SK-N-SH (cell line): ENCODE measurements at regions not wholly inside any gene's neighbourhood (a gene's known extent, or its start where the extent isn't known, plus 50 kb on each side); places are given as distances from the start of the nearest gene placed in this dataset.

Experiments used
- EP300 ChIP-seq, 2 experiments: IDR thresholded peaks; 2 replicates each; pipeline versions ENCODE4 v1.4.0 to v1.6.1; 2012; ENCODE audit warnings: borderline replicate concordance in 1 of 2, low read depth in 1 of 2, low read length in 1 of 2
- EZH2phosphoT487 ChIP-seq: fragments of 200-600 bp; sonication (generic); IDR thresholded peaks from 2 replicates; pipeline ENCODE4 v1.6.1; 2017; ENCODE audit warnings: low read depth, mixed run types, mild to moderate bottlenecking, antibody characterized with exemption, moderate library complexity, borderline replicate concordance
- FOXJ3 ChIP-seq: sonication (generic); formaldehyde crosslinking; IDR thresholded peaks from 2 replicates; pipeline ENCODE4 v1.5.1; 2020; ENCODE audit warnings: mild to moderate bottlenecking, missing genetic modification reagents
- FOXM1 ChIP-seq: IDR thresholded peaks from 2 replicates; pipeline ENCODE4 v1.4.0; 2012; ENCODE audit warnings: low read depth, mild to moderate bottlenecking
- RAD21 ChIP-seq: IDR thresholded peaks from 2 replicates; pipeline ENCODE4 v1.6.1; 2012; ENCODE audit warnings: mild to moderate bottlenecking, low read length
- REST ChIP-seq: IDR thresholded peaks from 2 replicates; pipeline ENCODE4 v1.6.1; 2012; ENCODE audit warnings: mild to moderate bottlenecking, low read depth, low read length, moderate library complexity
- SIN3A ChIP-seq: IDR thresholded peaks from 2 replicates; pipeline ENCODE4 v1.6.1; 2012; ENCODE audit warnings: low read depth, mild to moderate bottlenecking, low read length, moderate library complexity, borderline replicate concordance
- TF ChIP-seq, protein P1 (sequence below): fragments of 200-600 bp; sonication (generic); IDR thresholded peaks from 2 replicates; pipeline ENCODE4 v1.6.1; 2017; ENCODE audit warnings: antibody characterized with exemption, mild to moderate bottlenecking, moderate library complexity

- TF ChIP-seq, protein P1, sequence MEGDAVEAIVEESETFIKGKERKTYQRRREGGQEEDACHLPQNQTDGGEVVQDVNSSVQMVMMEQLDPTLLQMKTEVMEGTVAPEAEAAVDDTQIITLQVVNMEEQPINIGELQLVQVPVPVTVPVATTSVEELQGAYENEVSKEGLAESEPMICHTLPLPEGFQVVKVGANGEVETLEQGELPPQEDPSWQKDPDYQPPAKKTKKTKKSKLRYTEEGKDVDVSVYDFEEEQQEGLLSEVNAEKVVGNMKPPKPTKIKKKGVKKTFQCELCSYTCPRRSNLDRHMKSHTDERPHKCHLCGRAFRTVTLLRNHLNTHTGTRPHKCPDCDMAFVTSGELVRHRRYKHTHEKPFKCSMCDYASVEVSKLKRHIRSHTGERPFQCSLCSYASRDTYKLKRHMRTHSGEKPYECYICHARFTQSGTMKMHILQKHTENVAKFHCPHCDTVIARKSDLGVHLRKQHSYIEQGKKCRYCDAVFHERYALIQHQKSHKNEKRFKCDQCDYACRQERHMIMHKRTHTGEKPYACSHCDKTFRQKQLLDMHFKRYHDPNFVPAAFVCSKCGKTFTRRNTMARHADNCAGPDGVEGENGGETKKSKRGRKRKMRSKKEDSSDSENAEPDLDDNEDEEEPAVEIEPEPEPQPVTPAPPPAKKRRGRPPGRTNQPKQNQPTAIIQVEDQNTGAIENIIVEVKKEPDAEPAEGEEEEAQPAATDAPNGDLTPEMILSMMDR: no peak
- TF ChIP-seq FOXJ3 (CRISPR knock-in tag) (no peak), REST (no peak), SIN3A (no peak), EP300 (IDR thresholded peaks at IDR 0.05; ENCODE audit: borderline replicate concordance in 1 of 2, low read depth in 1 of 2, low read length in 1 of 2) (no peak), EZH2phosphoT487 (no peak), RAD21 (no peak), FOXM1 (no peak)
Measured at GRCh38 chr2:175383286-175383685, 201.8 kb upstream of the ATP5MC3 start.
